Colonic mucosa (tissue), 4 donors: ENCODE measurements at regions not wholly inside any gene's neighbourhood (a gene's known extent, or its start where the extent isn't known, plus 50 kb on each side); places are given as distances from the start of the nearest gene placed in this dataset.

Experiments used
- DNase-seq: peaks from one replicate; pipeline ENCODE4 v3.0.0-alpha.2; 2020
- H3K27ac ChIP-seq: fragments of 200-600 bp; one replicate; pipeline ENCODE4 v1.8.0; 2021
- H3K27me3 ChIP-seq: fragments of 200-600 bp; one replicate; pipeline ENCODE4 v1.8.0; 2021
- H3K36me3 ChIP-seq: fragments of 200-600 bp; one replicate; pipeline ENCODE4 v1.8.0; 2021
- H3K4me1 ChIP-seq: fragments of 200-600 bp; one replicate; pipeline ENCODE4 v1.8.0; 2021; ENCODE audit warnings: mild to moderate bottlenecking
- H3K4me3 ChIP-seq: fragments of 200-600 bp; one replicate; pipeline ENCODE4 v1.8.0; 2021
- H3K9ac ChIP-seq, 2 donors: one replicate each; pipeline ENCODE4 v1.7.0; 2013; ENCODE audit warnings: control low read depth in 2 of 2, low read depth in 2 of 2, low read length in 2 of 2
- H3K9me3 ChIP-seq: fragments of 200-600 bp; one replicate; pipeline ENCODE4 v1.8.0; 2021
- intact Hi-C: fragments of 100-400 bp; cut with DNase I; formaldehyde crosslinking; loops from one replicate; pipeline ENCODE4 v1.14.1; 2022
- TF ChIP-seq, protein P1 (sequence below): fragments of 200-600 bp; IDR thresholded peaks from one replicate; pipeline ENCODE4 v1.8.0; 2022; ENCODE audit warnings: antibody characterized with exemption, mild to moderate bottlenecking
- donor health status: healthy.
- donor health status: DM: no; HTN: no; CAD: no.
- donor health status: DM: no; HTN: no; CAD: no.

DNA sequence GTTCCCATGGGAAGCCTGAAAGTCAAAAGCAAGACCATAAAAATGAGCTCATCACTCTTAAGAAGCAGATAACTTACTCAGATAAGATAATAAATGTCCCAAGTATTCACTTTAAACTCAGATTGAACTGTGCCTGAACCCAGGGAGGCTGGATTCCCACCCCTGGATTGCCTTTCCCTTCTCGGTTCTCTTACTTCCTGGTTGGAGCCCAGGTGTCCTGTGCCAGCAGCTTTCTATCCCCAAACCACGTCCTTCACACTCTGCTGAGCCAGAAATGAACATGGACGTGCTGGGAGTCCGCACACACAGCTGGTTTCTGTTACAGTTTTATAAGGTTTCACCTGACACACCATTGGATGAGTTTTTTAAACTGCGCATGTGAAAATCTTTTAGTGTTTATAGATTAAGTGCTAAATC lies 636.2 kb upstream of the IGFBP3 start:
- TF ChIP-seq, protein P1, sequence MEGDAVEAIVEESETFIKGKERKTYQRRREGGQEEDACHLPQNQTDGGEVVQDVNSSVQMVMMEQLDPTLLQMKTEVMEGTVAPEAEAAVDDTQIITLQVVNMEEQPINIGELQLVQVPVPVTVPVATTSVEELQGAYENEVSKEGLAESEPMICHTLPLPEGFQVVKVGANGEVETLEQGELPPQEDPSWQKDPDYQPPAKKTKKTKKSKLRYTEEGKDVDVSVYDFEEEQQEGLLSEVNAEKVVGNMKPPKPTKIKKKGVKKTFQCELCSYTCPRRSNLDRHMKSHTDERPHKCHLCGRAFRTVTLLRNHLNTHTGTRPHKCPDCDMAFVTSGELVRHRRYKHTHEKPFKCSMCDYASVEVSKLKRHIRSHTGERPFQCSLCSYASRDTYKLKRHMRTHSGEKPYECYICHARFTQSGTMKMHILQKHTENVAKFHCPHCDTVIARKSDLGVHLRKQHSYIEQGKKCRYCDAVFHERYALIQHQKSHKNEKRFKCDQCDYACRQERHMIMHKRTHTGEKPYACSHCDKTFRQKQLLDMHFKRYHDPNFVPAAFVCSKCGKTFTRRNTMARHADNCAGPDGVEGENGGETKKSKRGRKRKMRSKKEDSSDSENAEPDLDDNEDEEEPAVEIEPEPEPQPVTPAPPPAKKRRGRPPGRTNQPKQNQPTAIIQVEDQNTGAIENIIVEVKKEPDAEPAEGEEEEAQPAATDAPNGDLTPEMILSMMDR: no peak

GRCh38 chr7:46554688-46555422 lies 633.8 kb upstream of the IGFBP3 start:
- Histone ChIP-seq H3K27me3 (no peaks in the 10 kb centered on the region), H3K9ac (no peak overlapping the region), H3K4me1 (no peaks in the 10 kb centered on the region), H3K27ac (no peak overlapping the region), H3K9me3 (no peaks in the 10 kb centered on the region), H3K4me3 (no peak overlapping the region), H3K36me3 (no peaks in the 10 kb centered on the region)
- intact Hi-C loops: no loop called here
- TF ChIP-seq, protein P1: no peak
- no peak for DNase-seq

More for the DNA sequence above, 636.2 kb upstream of the IGFBP3 start:
- Histone ChIP-seq H3K4me3 (no peak overlapping the region), H3K27me3 (no peaks in the 10 kb centered on the region), H3K9ac (no peak overlapping the region), H3K36me3 (no peaks in the 10 kb centered on the region), H3K4me1 (no peaks in the 10 kb centered on the region), H3K9me3 (no peaks in the 10 kb centered on the region), H3K27ac (peak overlapping the region; percentile 63)
- intact Hi-C loops: no loop called here
- peak; percentile 57 for DNase-seq

DNA sequence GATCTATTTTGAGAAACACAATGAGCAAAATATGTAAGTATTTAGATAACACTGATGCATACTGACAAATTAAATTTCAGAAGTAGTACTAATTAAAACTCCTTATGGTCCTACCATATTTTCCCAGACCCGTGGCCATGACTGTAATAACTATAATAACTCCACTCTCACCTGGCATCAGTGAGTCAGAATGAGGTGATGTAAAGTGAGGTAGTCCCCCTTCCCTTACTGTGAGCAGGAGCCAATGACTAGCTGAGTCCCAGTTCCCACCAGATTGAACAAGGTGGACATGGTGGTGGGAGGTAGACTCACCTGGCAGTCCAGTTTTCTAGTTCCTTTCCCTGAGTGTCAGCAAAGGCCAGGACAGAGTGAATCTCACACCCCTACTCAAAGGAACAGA lies 630.5 kb upstream of the IGFBP3 start:
- intact Hi-C loops: no loop called here
- Histone ChIP-seq H3K4me3 (no peak overlapping the region), H3K9ac (no peak overlapping the region), H3K27me3 (no peaks in the 10 kb centered on the region), H3K9me3 (no peaks in the 10 kb centered on the region), H3K27ac (no peak overlapping the region), H3K36me3 (no peaks in the 10 kb centered on the region), H3K4me1 (no peaks in the 10 kb centered on the region)
- DNase-seq: no peak
- TF ChIP-seq, protein P1: no peak

- intact Hi-C loops: no loop called here
- TF ChIP-seq, protein P1: no peak
- Histone ChIP-seq H3K9me3 (no peaks in the 10 kb centered on the region), H3K27me3 (no peaks in the 10 kb centered on the region), H3K36me3 (no peaks in the 10 kb centered on the region), H3K27ac (no peak overlapping the region), H3K4me1 (no peaks in the 10 kb centered on the region), H3K9ac (no peak overlapping the region), H3K4me3 (no peak overlapping the region)
- DNase-seq: no peak
Observed at GRCh38 chr7:46550864-46551263, 629.8 kb upstream of the IGFBP3 start.

- DNase-seq: no peak
- no peaks in the 10 kb centered on the region for H3K9me3 ChIP-seq
- H3K27me3 ChIP-seq: no peaks in the 10 kb centered on the region
- no peak overlapping the region for H3K4me3 ChIP-seq
- H3K27ac ChIP-seq: no peak overlapping the region
- no peaks in the 10 kb centered on the region for H3K36me3 ChIP-seq
- no peaks in the 10 kb centered on the region for H3K4me1 ChIP-seq
- TF ChIP-seq, protein P1: no peak
- H3K9ac ChIP-seq: no peak overlapping the region
- intact Hi-C loops: no loop called here
Observed at GRCh38 chr7:46549892-46550639, 629.0 kb upstream of the IGFBP3 start.
